Testis (tissue), 2 donors: ENCODE measurements at regions not wholly inside any gene's neighbourhood (a gene's known extent, or its start where the extent isn't known, plus 50 kb on each side); places are given as distances from the start of the nearest gene placed in this dataset.

Source experiments
- POLR2A ChIP-seq: fragments of 450-650 bp; IDR thresholded peaks from one replicate; pipeline ENCODE4 v1.6.1; 2017; ENCODE audit warnings: antibody characterized with exemption, mild to moderate bottlenecking, moderate library complexity
- TF ChIP-seq, protein P1 (sequence below), 3 experiments: fragments of 450-650 bp in 2 of 3; fragments of 200-600 bp in 1 of 3; sonication (generic) in 1 of 3; IDR thresholded peaks; one replicate each; pipeline ENCODE4 v1.5.1; 2016 to 2019; ENCODE audit warnings: antibody characterized with exemption in 3 of 3, mild to moderate bottlenecking in 2 of 3, moderate library complexity in 1 of 3

DNA sequence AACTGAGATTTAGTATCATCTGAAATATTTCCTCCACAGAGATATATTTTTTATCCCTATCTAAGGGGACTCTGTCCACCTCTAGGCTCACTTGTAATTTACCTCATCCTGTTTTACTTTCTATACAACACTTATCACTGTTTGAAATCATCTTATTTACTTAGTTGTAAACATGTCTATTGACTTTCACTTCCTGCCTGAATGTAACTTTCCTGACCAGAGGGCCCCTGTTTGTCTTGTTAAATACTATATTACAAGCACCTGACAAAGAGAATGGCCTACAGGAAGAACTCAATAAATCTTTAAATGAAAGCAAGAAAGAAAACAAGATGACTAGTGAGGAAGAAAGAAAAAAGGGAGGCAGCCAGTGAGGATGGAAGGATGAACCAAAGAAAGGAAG is 1727.5 kb downstream of the LRRC4C start:
- TF ChIP-seq, protein P1, sequence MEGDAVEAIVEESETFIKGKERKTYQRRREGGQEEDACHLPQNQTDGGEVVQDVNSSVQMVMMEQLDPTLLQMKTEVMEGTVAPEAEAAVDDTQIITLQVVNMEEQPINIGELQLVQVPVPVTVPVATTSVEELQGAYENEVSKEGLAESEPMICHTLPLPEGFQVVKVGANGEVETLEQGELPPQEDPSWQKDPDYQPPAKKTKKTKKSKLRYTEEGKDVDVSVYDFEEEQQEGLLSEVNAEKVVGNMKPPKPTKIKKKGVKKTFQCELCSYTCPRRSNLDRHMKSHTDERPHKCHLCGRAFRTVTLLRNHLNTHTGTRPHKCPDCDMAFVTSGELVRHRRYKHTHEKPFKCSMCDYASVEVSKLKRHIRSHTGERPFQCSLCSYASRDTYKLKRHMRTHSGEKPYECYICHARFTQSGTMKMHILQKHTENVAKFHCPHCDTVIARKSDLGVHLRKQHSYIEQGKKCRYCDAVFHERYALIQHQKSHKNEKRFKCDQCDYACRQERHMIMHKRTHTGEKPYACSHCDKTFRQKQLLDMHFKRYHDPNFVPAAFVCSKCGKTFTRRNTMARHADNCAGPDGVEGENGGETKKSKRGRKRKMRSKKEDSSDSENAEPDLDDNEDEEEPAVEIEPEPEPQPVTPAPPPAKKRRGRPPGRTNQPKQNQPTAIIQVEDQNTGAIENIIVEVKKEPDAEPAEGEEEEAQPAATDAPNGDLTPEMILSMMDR (IDR thresholded peaks at IDR 0.05): no peak
- no peak for TF ChIP-seq POLR2A
